ENCODE measurements at regions not wholly inside any gene's neighbourhood (a gene's known extent, or its start where the extent isn't known, plus 50 kb on each side); places are given as distances from the start of the nearest gene placed in this dataset.

GRCh38 chr9:2363781-2364180, 257.8 kb upstream of the VLDLR start:
- TF ChIP-seq EZH2 (IDR thresholded peaks at IDR 0.05; ENCODE audit: insufficient read depth, poor library complexity, severe bottlenecking) (no peak), EZH2phosphoT487 (IDR thresholded peaks at IDR 0.05; ENCODE audit: insufficient read depth, low read depth) (no peak)

All from GM23248 (cell line).